Uterus (tissue), 3 donors: ENCODE measurements at regions not wholly inside any gene's neighbourhood (a gene's known extent, or its start where the extent isn't known, plus 50 kb on each side); places are given as distances from the start of the nearest gene placed in this dataset.

ENCODE experiments used
- DNase-seq, 2 donors: peaks; one replicate each; pipeline ENCODE4 v3.0.0-alpha.2; 2019 to 2020
- H3K27ac ChIP-seq, 2 donors: fragments of 200-600 bp; sonication (generic); 1 replicate in 1 of 2; 2 replicates in 1 of 2; pipeline ENCODE4 v1.5.1; 2016 to 2018
- H3K27me3 ChIP-seq, 2 donors: fragments of 200-600 bp; sonication (generic); one replicate each; pipeline ENCODE4 v1.5.1; 2018 to 2019; ENCODE audit warnings: control low read depth in 1 of 2
- H3K36me3 ChIP-seq, 2 donors: fragments of 200-600 bp; sonication (generic); one replicate each; pipeline ENCODE4 v1.5.1; 2019; ENCODE audit warnings: control low read depth in 1 of 2
- H3K4me1 ChIP-seq, 2 donors: fragments of 200-600 bp; sonication (generic); one replicate each; pipeline ENCODE4 v1.5.1; 2018 to 2019; ENCODE audit warnings: control low read depth in 1 of 2
- H3K4me3 ChIP-seq, 2 donors: fragments of 200-600 bp; sonication (generic); 1 replicate in 1 of 2; 2 replicates in 1 of 2; pipeline ENCODE4 v1.5.1; 2018 to 2019; ENCODE audit warnings: mild to moderate bottlenecking in 1 of 2
- H3K9me3 ChIP-seq, 2 donors: fragments of 200-600 bp; sonication (generic); one replicate each; pipeline ENCODE4 v1.5.1; 2019; ENCODE audit warnings: control low read depth in 1 of 2
- POLR2A ChIP-seq, 2 donors: fragments of 450-650 bp; IDR thresholded peaks; one replicate each; pipeline ENCODE4 v1.6.1; 2016; ENCODE audit warnings: antibody characterized with exemption in 2 of 2, mild to moderate bottlenecking in 1 of 2, moderate library complexity in 1 of 2
- intact Hi-C: fragments of 100-400 bp; cut with DNase I; formaldehyde crosslinking; loops from one replicate; pipeline ENCODE4 v1.15.1; 2023; ENCODE audit warnings: low total_unique reads
- TF ChIP-seq, protein P1 (sequence below), 4 experiments: fragments of 200-600 bp in 2 of 4; fragments of 450-650 bp in 2 of 4; sonication (generic) in 2 of 4; IDR thresholded peaks; one replicate each; pipeline ENCODE4 v1.5.1; 2016 to 2019; ENCODE audit warnings: antibody characterized with exemption in 4 of 4, mild to moderate bottlenecking in 2 of 4, moderate library complexity in 1 of 4
- donor health status: DM: yes; HTN: yes; CAD: no.

DNA sequence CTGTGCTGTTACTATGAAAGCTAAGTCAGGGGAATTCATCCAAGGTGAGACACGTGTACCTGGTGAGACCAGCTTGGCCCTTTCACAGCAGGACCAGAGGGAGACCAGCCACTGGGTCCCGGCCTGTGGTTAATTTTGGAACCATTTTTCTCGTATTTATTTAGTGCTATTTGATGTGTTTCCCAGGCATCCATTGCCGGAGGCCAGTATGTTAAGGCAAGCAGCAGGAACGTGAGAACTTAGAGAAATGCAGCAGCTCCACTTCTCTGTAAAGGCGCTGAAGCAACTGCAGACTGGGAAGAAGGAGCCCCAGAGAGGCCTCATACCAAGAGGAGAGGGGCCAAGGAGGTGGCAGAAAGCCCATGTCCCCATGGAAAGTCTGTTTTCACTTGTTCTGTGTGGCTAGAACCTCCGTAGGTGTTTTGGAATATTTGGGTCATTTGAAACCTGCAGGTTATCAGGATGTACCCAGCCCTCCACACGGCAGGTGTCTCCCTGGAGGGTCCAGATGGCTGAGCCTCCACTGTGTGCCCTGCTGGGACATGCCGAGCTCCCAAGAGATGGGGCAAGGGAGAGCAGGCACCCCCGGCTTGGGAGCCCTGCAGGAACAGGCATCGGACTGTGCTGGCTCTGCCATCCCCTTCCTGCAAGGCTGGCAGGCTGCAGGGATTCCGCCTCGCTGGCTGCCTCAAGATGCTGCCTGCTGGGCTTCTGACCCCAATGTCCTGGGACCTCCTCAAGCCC, 256.0 kb upstream of the RAB6C start:
- Histone ChIP-seq H3K4me3 (no peak overlapping the region), H3K27me3 (no peaks in the 10 kb centered on the region), H3K4me1 (no peaks in the 10 kb centered on the region), H3K36me3 (no peaks in the 10 kb centered on the region), H3K9me3 (no peaks in the 10 kb centered on the region), H3K27ac (no peak overlapping the region)
- intact Hi-C loops = no loop called here
- TF ChIP-seq, protein P1, sequence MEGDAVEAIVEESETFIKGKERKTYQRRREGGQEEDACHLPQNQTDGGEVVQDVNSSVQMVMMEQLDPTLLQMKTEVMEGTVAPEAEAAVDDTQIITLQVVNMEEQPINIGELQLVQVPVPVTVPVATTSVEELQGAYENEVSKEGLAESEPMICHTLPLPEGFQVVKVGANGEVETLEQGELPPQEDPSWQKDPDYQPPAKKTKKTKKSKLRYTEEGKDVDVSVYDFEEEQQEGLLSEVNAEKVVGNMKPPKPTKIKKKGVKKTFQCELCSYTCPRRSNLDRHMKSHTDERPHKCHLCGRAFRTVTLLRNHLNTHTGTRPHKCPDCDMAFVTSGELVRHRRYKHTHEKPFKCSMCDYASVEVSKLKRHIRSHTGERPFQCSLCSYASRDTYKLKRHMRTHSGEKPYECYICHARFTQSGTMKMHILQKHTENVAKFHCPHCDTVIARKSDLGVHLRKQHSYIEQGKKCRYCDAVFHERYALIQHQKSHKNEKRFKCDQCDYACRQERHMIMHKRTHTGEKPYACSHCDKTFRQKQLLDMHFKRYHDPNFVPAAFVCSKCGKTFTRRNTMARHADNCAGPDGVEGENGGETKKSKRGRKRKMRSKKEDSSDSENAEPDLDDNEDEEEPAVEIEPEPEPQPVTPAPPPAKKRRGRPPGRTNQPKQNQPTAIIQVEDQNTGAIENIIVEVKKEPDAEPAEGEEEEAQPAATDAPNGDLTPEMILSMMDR (IDR thresholded peaks at IDR 0.05) = no peak
- no peak for TF ChIP-seq POLR2A (IDR thresholded peaks at IDR 0.05)
- no peak for DNase-seq

DNA sequence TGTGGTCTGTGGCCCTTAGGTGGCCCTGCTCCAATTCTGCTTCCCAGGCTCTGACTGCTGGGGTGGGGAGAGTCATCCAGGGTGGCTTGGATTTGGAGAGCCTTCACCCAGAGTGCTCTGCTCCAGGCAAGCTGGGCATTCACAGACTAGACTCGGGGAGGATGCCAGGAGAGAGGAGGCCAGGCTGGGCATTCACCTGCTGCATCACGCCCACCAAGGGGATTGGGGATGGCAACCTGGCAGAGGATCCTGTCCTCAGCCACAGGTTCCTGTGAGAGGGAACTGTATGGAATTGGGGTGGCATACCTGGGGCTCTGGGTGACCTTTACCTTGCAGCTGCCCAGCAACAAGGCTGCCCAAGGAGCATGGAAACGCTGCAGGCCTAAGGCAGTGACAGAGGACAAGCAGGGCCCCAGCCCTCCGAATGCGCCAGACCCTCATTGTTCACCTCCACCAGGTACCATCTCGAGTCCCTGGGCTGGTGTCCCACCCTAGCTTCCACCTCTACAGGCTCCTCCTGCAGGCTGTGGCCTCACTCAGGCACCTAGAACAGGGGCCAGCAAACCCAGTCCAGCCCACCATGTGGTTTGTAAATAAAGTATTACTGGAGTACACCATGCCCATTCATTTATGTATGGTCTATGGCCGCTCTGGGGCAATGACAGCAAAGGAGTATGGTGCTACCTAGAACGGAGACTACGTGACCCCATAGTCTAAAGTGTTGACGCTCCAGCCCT, 255.3 kb upstream of the RAB6C start:
- TF ChIP-seq POLR2A (IDR thresholded peaks at IDR 0.05) = no peak
- TF ChIP-seq, protein P1 (IDR thresholded peaks at IDR 0.05) = no peak
- Histone ChIP-seq H3K27ac (no peak overlapping the region), H3K36me3 (no peaks in the 10 kb centered on the region), H3K9me3 (no peaks in the 10 kb centered on the region), H3K4me1 (no peaks in the 10 kb centered on the region), H3K27me3 (no peaks in the 10 kb centered on the region), H3K4me3 (no peak overlapping the region)
- intact Hi-C loops = no loop called here
- DNase-seq = no peak

DNA sequence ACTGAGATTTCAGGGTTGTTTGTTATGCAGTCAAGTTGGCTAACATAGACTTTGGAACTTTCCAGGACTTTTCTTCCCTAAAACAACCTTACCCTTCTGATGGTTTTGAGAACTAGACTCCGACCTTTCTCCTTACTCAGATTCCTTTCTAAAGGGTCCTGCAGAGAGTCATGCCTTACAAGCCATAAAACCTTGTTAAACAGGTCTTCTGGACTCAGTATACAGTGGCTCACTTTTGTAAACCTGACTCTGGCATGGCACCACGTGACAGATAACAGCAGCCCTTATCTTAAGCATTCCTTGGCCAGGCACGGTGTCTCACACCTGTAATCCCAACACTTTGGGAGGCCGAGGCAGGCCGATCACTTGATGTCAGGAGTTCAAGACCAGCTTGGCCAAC, 253.2 kb upstream of the RAB6C start:
- Histone ChIP-seq H3K4me3 (no peak overlapping the region), H3K27me3 (no peaks in the 10 kb centered on the region), H3K4me1 (no peaks in the 10 kb centered on the region), H3K9me3 (no peaks in the 10 kb centered on the region), H3K36me3 (no peaks in the 10 kb centered on the region), H3K27ac (no peak overlapping the region)
- intact Hi-C loops = no loop called here
- TF ChIP-seq, protein P1 (IDR thresholded peaks at IDR 0.05) = no peak
- no peak for TF ChIP-seq POLR2A (IDR thresholded peaks at IDR 0.05)
- DNase-seq = no peak

DNA sequence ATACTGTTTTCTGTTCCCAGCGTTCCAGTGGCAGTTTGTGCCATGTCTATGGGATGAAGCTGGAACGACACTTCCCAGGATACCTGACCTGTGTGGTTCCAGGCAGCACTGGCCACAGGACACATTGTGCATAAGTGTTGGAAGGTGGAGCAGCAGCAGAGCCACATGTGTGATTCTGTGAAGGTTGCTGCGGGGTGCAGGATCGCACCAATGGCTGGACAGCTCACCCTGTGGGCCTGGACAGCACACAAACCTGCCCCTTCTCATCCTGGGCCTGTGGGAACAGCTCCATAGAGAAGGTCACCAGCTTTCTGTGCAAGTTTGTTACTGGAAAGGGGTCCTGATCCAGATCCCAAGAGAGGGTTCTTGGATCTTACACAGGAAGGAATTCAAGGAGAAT, 252.2 kb upstream of the RAB6C start:
- Histone ChIP-seq H3K9me3 (no peaks in the 10 kb centered on the region), H3K4me1 (no peaks in the 10 kb centered on the region), H3K4me3 (no peak overlapping the region), H3K27me3 (no peaks in the 10 kb centered on the region), H3K36me3 (no peaks in the 10 kb centered on the region), H3K27ac (no peak overlapping the region)
- intact Hi-C loops = no loop called here
- no peak for DNase-seq
- TF ChIP-seq POLR2A (IDR thresholded peaks at IDR 0.05) = no peak
- TF ChIP-seq, protein P1 (IDR thresholded peaks at IDR 0.05) = no peak
